Femur (tissue), 1 donor: ENCODE measurements at regions not wholly inside any gene's neighbourhood (a gene's known extent, or its start where the extent isn't known, plus 50 kb on each side); places are given as distances from the start of the nearest gene placed in this dataset.
"Not testable (repeated sequence)": the region's sequence is repeated elsewhere in the genome, so short reads cannot be mapped to it uniquely, and the experiment has no call there.

ENCODE experiments used
- DNase-seq: peaks from one replicate; pipeline ENCODE4 v3.0.0-alpha.2; 2017

DNA sequence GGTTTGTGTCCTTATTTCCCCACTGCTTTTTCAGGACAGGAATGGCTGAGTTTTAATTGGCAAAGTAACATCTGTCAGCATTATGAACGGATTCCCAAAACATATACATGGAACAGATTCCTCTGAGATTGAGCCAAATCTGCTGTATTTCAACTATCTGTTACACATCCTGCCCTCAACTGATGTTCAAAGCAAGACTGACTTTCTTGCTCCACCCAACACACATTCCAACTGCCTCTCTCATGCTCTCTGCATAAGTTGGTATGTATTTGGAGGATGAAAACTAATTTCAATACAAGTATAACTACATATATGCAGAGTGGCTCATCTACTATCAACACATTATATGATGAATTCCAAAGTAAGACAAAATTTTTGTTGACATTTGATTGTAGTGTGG lies 342.2 kb downstream of the GATA3 start:
- DNase-seq = no peak

GRCh38 chr10:8398771-8399170 lies 344.3 kb downstream of the GATA3 start:
- DNase-seq = no peak

GRCh38 chr10:8400151-8400550 lies 345.7 kb downstream of the GATA3 start:
- DNase-seq = no peak

GRCh38 chr10:8400892-8401291 lies 346.4 kb downstream of the GATA3 start:
- no peak for DNase-seq

GRCh38 chr10:8401531-8401930 lies 347.0 kb downstream of the GATA3 start:
- DNase-seq = no peak

DNA sequence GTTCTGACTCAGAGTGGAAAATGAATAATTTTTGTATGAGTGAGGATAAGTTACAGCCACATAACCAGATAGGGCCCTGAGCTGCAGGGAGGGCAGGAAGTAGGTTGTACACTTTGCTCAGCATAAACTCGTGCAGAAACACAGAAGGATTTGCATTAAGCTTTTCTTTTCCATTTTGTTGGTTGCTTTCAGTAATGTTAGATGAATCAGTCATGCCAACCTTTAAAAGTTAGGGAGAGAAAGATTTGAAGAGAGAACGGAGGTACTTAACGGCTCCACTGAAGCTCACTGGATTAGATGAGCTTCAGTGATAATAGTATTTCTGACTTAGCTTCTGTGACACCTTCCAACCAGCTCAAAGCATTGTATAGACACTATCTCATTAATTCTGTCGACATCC lies 348.1 kb downstream of the GATA3 start:
- no peak for DNase-seq

DNA sequence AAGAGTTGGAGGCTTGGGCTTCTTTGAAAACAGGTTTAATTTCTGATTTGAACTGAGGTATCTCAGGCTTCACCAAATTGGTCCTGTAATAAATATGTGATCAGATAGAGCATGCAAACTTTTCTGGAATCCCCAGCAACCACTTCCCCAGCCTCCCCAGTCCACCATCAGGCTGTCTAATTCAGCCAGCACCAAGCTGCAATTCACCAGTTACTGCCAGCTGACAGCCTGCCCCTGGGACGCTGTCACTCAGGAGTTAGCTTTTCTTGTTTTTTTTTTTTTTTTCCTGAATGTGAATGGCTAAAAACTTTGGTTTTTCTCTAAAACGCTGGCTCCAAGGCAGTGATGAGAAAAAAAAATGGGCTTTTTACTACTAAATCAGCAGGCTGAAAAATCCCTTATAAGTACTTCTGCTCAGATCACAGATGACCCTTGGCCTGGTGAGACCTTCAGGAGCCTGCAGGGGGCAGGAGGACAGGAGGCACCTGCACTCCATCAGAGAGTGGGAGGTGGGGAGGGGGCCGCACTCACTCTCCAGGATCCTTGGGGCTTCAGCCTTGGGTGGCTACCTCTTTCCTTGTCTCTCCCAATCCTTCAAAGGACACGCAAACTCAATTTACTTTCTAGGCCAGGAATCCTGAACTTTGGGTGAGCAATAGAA lies 349.4 kb downstream of the GATA3 start:
- no peak for DNase-seq

DNA sequence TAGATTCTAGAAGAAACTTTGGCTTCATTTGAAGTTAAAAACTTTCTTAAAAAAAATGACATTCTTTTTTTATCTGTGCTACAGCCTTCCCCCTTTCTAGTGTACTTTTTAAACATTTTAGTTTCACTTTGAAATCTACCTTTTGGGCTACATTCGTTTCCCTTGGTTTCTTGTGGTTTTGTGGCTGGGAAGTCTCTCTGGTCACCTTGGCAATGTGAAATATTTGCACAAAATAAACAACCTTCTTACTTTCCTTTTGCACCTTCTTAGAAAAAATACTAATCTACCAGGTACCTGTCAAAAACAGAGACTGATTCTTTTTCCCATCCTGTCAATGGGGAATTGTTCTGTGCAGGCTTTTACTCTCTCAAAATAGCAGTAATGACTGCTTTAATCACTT lies 350.2 kb downstream of the GATA3 start:
- DNase-seq = no peak

DNA sequence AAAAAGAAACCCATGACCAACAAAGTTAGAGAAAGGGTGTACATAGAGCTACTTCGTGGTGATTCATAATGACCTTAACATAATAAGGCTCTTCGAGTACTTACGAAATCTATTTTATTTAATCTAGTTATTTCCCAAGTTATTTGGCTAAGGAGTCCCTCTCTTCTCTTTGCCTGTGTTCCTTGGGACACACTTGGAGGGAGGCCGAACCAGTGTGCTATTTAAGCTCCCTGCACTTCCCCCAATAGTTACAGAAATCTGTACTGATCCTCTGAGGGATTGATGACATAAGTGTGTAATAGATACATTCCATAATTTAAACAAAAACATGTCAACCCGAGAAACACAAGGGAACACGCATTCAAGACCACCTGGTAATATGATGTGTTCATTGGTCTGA lies 351.1 kb downstream of the GATA3 start:
- no peak for DNase-seq

DNA sequence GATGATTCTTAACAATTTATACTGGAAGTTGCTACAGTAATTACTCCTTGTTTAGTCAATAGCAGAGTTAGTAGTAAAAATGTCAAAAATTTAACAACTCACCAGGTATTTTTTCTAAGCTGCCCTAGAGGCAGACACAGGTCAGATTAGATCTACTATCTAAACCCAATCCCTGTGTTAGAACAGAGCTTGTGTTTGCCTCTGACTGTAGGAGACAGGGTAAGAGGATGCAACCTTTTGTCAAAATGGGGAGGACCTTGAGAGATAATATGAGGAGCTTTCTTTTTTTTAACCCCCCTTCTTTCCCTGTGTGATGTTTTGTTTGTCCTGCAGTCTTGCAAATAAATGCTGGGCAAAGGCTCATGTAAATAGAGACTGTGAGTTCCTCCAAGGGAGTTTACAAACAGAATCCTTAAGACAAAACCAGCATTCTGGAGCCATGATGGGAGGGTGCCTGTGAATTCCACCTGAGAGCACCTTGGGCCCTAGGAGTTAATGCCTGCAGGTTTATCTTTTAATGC lies 353.1 kb downstream of the GATA3 start:
- DNase-seq = no peak

- DNase-seq = no peak
These were observed 356.0 kb downstream of the GATA3 start for GRCh38 chr10:8410506-8410905.

GRCh38 chr10:8412541-8412940 lies 358.1 kb downstream of the GATA3 start:
- no peak for DNase-seq

- DNase-seq = not testable (repeated sequence)
These were observed 360.5 kb downstream of the GATA3 start for GRCh38 chr10:8415029-8415428.

DNA sequence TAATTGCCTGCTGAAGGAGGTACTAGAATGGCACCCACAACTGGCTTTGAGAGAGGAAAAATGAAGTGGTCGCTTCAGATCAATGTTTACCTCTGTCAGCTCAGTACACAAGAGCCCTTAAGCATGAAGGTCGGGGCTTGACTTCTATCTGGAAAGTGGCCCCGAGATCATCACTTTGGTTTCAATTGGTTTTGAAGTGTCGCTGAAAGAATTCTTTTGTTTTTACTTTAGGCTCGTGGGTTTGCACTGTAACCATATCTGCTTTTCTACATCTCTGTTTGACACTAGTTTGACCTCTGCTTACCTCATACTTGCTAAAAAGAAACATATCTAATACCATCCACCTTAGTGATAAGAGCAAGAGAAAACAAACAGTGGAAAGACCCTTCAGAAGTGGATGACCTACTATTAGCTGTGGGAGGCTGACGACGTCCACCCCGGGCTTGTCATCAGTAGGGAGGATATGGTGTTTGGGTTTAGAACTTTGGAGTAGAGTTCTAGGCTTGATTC lies 361.8 kb downstream of the GATA3 start:
- no peak for DNase-seq

DNA sequence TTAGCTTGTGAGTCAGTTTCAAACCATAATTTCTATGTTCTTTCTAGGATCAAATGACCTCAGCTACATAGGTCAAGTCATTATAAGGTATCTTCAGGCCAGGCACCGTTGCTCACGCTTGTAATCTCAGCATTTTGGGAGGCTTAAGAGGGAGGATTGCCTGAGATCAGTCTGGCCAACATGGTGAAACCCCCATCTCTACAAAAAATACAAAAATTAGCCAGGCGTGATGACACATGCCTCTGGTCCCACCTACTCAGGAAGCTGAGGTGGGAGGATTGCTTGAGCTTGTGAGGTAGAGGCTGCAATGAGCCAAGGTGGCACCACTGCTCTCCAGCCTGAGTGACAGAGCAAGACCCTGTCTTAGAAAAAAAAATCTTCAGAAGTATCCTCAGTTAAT lies 362.3 kb downstream of the GATA3 start:
- no peak for DNase-seq

DNA sequence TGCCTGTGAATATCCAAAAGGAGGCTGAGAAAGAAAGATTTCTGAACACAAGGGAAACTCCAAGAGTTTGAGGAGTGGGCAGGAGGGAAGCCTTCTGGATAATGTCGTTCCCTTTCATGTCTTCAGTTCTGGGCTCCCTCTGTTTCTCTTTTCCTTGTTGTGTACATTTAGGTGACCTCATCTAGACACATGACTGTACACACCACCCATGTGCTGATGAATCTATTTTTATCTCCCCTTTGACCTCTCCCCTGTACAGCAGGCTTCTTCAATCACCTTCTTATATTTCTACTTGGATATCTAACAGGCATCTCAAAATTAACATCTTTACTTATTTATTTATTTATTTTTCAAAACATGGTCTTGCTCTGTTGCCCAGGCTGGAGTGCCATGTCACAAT lies 363.1 kb downstream of the GATA3 start:
- no peak for DNase-seq

GRCh38 chr10:8418631-8419030 lies 364.1 kb downstream of the GATA3 start:
- DNase-seq = no peak

- DNase-seq = no peak
These were observed 365.7 kb downstream of the GATA3 start for GRCh38 chr10:8420182-8420581.

- DNase-seq = no peak
These were observed 370.2 kb downstream of the GATA3 start for GRCh38 chr10:8424555-8425211.

DNA sequence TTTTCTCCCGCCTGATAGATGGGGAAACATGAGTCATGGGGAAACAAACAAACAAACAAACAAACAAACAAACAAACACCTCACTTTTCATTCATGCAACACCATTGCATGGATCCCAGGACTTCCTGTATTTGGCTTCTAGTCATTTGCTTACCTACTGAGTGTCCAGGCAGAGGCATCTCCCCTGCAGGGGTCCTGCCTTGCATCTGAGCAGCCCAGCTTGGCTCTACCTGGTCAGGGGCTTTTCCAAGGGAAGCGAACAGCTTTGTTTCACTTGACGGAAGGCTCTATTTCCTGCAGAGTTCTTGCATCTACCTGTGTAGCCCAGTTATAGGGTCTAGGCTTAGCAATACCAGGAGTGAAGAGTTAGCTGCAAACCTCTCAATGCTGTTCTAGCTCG lies 374.2 kb downstream of the GATA3 start:
- no peak for DNase-seq

DNA sequence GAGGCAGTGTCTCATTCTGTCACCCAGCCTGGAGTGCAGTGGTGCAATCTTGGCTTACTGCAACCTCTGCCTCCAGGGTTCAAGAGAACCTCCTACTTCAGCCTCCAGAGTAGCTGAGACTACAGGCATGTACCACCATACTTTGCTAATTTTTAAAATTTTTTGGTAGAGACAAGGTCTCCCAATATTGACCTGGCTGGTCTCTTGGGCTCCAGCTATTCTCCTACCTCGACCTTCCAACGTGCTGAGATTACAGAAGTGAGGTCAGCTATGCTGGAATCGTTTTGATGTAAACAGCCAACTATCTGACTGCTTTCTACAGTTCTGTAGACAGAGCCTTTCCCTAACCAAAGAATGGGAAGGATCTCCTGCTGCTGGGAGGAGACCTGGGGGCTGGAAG lies 375.8 kb downstream of the GATA3 start:
- no peak for DNase-seq

DNA sequence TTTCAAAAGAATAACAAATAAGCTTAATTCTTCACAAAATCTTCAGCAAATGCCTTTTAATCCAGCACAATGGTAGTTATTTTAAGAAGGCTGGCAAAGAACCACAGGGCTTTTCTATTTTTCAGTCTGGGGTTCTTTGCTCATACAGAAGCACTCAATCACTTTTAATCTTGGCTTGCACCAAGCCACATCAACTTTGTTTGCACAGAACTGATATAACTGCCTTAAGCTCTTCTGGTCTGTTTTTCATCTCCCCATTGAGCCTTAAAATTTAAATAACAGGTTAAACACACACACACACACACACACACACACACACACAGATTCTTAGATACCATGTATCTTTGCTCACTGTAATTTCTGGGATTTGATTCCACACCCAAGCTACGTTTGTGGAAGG lies 377.0 kb downstream of the GATA3 start:
- no peak for DNase-seq

GRCh38 chr10:8435186-8436055 lies 380.9 kb downstream of the GATA3 start:
- DNase-seq = no peak

- DNase-seq = no peak
These were observed 383.4 kb downstream of the GATA3 start for GRCh38 chr10:8437896-8438295.
